ENCODE measurements at regions not wholly inside any gene's neighbourhood (a gene's known extent, or its start where the extent isn't known, plus 50 kb on each side); places are given as distances from the start of the nearest gene placed in this dataset.

DNA sequence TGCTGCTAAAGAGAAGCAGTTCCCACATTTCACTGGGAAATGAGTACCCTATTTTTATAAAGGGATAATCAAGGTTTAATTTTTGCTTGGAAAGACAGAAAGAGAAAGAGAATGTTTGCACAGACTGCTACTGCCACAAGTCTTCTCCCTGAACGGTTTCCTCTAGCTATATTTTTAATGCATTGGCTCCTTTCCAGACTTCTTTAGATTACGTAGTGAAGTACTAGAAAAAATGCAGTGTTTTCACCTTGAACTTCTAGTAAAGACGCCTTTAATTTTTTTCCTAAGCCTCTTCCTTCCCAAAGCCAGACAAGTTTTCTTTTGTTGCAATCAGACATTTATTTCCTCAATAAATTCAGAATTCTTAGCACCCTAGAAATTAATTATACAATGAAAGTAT is 248.3 kb upstream of the CCDC54 start:
- TF ChIP-seq CTCF (conservative IDR thresholded peaks at IDR 0.05; ENCODE audit: low read depth in 2 of 2) (no peak), POLR2AphosphoS5 (IDR thresholded peaks at IDR 0.05; ENCODE audit: low read depth) (no peak), EZH2 (IDR thresholded peaks at IDR 0.05; ENCODE audit: low read depth, unreplicated experiment) (no peak), EZH2phosphoT487 (IDR thresholded peaks at IDR 0.05; ENCODE audit: unreplicated experiment) (no peak), REST (IDR thresholded peaks at IDR 0.05; ENCODE audit: unreplicated experiment) (no peak), STAT1 (IDR thresholded peaks at IDR 0.05; ENCODE audit: unreplicated experiment) (no peak)

Measured in GM23338 (cell line).